HG03095 (cell line): ENCODE measurements at regions not wholly inside any gene's neighbourhood (a gene's known extent, or its start where the extent isn't known, plus 50 kb on each side); places are given as distances from the start of the nearest gene placed in this dataset.

Experiments
- ATAC-seq: cut with Tn5 transposase; IDR thresholded peaks from one replicate; pipeline ENCODE4 v1.9.1; 2021; ENCODE audit warnings: moderate library complexity; ENCODE audit not compliant: unreplicated experiment

DNA sequence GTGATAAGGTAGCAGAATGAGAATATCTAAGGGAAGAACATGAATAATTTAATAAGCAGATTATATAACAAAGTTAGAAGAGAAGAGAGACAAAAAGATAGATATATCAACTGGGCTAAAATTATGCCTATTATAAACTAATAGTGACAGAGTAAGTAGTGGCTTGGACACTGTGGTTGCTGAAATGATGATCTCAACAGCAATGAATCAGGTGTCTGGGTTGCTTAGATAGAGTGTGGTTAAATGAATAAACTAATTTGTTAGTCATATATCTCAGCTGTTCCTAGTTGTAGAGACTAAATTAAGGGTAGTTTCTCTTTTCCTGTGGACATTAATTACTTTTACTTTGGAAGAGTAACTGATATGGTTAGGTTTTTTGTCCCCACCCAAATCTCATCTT lies 1485.4 kb upstream of the CELF4 start:
- no peak for ATAC-seq

DNA sequence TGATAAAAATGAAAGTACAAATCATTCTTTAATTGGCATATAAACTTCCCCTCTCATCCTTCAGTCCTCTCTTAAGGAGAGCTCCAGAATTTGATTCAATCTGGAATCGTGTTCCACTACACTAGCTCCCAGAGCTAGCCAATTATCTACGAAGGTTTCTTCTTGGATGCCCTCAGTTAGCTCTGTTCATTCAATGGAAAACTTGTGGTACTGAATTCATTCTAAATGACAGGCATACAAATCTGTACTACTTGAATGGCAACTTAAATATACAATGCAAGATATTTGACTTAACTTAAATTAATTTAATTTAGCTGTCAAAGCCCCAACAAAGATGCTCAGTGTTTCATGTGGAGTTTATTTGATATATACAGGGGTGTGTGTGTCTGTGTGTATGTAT lies 1474.2 kb upstream of the CELF4 start:
- ATAC-seq: no peak

DNA sequence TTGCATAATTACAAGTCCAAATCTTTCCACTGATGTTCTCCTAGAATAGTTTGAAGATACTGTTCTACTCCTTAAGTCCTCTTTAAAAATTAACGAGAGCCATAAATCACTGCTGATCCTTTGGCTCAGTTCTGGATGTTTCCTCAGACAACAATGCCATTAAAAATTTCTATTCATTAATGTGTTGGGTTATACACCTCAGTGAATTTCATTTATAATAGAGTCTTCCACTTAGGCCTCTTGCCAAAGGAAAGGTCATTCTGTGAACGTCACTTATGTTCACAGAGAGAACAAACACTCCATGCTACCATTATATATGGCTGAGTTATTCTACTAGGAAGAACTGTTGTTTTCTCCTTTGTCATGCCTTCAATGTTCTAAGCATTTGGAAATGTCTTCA lies 1472.3 kb upstream of the CELF4 start:
- no peak for ATAC-seq

DNA sequence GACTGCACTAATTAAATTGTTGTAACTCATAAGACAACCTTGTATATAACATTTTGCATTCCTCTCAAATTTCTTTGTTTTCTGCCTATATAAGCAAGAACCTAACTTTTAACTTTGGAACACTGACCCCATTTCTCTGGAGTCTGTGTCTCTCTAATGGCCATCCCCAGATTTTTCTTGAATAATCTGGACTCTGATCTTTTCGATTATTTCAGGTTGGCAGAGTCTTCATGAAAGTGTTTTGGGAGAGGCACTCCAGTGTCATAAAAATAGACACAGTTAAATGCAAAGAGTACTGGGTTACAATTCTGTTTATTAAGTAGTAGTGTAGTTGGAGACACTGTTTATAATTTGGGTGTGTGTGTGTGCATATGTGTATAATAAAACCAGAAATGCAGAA lies 1467.7 kb upstream of the CELF4 start:
- no peak for ATAC-seq

DNA sequence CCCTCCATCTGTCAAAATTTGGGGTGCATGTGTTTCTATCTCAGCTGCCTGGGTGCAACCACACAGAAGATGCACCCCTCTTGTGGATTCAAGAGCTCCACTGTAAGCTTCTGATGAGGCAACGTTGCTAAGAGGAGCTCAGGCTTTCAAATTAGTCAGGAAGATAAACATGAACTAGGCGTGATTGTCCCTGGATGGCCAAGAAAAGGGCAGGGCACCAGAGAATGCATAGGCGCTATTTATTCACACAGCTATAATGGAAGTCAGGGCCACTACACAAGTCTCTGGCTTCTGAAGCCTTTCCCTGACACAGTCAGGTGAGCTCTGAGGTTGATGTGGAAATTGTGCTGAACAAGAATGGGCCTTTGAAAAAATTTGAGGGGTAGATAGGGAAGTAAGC lies 1466.0 kb upstream of the CELF4 start:
- no peak for ATAC-seq

DNA sequence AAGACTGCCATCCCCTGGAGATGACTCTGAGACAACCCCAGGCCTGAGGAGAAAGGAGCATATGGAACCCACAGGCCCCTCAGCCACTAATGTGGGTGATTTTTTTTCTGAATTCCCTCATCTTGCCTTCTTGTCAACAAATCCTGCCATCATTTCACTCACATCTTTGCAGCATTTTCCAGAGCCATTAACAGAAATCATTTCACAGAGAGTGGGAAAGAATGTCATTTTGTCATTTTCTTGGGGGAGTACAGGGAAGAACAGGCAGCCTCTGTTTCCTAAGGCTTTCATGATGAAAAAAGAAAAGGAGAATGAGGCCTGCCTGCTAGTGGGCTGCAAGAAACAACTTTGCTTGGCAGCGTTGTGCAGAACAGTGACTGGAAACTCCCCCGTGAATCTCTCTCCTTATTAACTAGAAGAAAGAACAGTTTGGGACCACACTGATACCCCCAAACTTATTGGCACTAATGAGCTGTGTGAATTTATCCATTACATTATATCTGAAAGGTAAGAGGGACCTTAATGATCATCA lies 1464.6 kb upstream of the CELF4 start:
- no peak for ATAC-seq

DNA sequence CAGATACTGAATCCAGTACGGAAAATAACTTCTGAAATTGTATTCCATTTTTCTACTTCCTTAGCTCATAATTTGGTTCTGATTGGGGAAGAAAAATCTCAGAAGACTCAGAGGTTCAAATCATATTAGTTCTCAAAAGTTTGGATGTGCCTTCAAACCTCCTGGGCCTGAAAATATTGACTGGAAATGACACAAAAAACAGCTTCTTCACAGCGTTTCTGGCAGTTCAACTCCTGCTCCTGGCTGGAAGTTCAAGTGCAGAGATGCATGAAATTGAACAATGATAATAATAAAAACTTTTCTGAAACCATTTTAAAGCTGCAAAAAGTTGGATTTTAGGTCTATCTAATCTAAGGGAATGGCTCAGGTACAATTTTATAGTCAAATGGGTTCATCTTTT lies 1459.9 kb upstream of the CELF4 start:
- ATAC-seq: no peak

DNA sequence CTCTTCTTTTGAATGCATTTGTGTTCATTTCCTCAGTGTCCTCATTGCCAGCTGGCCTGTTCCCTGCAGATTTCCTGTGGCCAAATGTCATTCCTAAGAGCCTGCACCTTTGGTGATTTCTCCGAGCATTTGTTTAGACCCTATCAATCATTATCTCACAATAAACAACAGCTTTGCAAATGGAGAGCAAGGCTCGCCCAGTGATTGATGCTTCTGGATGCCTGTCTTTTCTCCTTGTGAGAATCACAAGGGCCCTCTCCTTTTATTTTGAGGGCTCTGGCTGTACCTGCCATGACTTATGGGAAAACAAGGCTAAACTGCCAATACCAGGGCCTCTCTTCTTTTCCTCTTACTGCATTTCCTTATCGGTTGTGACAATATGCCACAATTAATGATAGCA lies 1454.4 kb upstream of the CELF4 start:
- ATAC-seq: no peak

DNA sequence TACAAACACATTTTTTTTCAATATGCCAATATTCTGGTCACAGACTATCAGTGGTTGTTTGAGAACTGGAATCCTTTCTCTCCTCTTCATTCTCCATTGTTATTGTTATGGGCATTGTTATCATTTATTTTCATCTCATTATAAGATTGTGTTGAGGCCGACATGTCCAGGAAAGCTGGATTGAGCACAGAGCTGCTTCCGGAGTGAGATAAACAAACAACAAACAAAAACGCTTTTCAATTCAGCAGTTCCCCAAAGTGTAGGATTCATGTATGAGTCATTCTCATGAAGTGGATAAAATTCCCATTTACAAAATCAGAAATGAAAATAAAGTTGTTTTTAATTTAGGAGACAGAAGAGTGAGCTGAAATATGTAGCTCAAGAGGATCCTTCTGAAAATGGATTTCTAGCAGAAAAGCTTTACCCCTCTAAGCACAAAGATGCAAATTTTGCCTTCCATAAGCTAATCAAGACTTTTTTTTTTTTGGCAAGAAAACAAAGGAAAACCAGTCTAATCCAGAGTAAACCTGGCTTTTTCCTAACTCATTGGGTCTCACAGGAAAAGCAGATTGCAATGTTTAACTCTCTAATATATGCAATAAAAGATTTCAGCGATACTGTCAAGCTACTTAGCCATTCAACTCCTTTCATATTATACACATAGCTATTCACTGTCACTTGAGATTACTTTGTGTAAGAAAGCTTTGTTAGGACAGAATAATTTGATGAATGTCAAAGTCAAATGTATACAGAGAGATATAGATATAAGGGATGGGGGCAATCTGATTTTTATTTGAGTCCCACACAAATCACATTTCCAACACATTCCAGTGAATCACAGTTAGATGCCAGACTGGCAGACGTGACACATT lies 1441.7 kb upstream of the CELF4 start:
- ATAC-seq: no peak

DNA sequence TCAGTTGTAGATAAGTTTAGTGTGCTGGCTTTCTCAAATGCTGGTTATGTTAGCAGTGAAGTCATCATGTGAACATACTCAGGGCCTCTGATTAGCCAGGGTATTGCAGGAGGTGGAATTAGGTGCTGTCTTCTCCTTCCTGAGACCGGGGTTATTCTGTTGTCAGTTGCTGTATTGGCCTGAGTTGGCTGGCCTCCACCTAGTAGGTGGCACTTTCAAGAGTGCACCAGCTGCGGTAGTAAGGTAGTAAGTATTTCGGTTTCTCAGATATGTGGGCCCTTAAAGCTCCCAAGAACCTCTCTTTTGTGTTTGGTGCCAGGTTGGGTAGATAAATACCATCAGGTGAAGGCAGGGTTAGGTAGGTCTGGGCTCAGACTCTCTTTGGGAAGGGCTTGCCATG lies 1430.5 kb upstream of the CELF4 start:
- ATAC-seq: no peak

DNA sequence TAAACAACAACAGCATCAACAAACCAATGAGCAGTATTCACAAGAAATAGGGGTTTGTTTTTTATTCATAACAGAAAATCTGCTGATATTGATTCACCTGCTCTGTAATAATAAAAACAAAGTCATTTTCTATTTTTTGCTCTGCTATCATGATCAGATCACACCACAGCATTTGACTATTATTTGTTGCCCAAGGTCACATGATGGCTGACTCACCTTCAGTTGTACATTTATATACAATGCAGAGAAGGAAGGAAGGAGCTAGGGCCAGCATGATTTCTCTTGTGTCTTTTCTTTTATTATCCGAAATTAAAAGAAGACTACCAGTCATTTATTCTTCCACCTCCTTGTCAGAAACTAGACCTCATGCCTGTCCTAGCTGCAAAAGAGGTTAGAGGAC lies 1427.7 kb upstream of the CELF4 start:
- ATAC-seq: no peak

DNA sequence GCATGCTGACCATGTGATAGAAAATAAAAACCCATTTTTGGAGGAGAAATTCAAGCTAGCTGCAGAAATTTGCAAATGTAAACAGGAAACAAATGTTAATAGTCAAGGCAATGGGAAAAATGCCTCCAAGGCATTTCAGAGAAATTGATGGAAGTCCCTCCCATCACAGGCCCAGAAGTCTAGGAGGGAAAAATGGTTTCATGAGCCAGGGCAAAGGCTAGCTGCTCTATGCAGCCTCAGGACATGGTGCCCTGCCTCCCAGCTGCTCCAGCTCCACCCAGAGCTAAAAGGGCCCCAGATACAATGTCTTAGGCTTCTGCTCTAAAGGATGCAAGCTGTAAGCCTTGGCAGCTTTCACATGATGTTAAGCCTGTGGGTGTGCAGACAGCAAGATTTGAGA lies 1419.4 kb upstream of the CELF4 start:
- no peak for ATAC-seq

DNA sequence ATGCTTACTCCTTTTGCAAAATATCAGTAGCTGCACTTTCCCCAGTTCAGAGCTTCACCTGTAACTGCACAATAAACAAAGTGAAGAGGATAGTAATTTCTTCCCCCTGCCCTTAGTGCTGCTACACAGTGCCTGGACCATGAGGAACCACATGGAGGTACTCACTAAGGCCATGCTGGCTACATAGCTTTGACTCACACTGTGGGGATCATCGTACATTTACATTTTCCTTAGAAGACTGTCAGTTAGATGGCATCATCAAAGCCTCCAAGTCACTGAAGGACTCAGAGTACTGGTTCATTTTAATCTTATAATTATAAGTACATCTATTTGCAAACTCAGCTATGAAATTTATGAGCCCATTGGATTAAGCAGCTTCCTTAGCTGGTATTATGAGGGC lies 1416.5 kb upstream of the CELF4 start:
- ATAC-seq: no peak

DNA sequence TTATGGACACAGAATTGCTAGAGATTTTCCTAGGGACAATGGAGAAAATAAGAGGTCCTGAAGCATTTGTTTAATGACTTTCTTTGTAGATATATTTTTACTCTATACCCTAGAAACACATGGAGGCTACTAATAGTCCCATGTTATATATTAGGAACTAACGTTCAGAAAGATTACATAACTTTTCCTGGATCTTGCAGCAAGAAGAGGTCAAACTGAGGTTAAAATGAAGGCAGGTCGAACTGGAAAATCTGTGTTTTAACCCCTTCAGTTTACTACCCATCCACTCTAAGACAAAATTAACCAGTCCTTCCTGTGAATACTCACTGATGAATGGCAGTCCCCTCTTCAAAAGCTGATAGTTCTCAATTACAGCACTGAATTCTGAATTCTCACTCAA lies 1415.8 kb upstream of the CELF4 start:
- ATAC-seq: no peak

DNA sequence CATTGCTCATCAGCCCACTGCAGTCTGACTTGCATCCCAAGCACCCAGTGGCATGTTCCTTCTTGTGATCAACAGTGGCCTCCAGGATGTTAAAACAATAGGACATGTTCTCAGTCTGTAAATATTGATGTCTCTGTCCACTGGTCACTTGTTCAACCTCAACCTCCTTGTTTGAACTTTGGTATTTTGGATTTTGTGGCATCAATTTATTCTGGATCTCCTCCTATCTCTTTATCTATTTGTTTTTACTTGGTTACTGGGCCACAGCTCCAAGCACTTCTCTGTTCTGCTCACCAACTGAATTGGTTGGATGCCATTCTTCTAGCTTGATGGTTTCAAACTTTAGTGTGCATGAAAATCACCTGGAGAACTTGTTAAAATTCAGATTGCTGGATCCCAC lies 1414.8 kb upstream of the CELF4 start:
- ATAC-seq: no peak

DNA sequence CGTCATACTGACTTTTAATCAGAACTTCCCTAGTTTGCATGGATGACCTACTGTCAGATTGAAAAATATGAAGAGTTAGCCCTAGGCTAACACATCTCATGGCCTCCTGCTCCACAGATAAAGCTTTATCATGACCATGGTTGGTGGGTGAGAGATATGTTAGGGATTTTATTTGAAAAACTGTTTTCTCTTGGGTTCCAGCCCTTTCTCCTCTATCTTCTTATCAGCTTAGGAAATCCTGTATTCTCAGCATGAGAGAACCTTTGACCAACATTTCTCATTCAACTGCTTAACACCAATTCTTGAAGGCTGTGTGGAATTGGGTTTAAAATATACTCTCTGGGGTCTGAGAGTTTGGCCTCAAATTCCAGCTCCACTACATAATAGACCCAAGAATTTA lies 1407.0 kb upstream of the CELF4 start:
- no peak for ATAC-seq

DNA sequence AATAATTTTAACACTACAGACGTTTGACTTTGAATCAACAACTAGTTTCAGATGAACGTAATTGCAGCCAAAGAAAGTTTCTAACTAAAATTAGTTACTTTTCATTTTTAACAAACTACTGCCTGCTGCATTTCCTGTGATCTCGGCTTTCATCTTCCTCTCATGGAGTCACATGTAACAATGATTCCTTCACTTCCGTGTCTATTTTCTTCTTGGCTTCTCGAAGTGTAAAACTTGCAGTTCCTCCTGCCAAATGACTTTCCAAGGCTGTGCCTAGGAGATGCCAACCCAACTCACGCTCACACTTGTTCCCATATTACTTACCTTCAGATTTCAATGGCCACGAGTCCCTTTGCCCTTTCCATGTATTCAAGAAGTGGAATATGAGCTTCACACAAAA lies 1406.3 kb upstream of the CELF4 start:
- ATAC-seq: no peak

DNA sequence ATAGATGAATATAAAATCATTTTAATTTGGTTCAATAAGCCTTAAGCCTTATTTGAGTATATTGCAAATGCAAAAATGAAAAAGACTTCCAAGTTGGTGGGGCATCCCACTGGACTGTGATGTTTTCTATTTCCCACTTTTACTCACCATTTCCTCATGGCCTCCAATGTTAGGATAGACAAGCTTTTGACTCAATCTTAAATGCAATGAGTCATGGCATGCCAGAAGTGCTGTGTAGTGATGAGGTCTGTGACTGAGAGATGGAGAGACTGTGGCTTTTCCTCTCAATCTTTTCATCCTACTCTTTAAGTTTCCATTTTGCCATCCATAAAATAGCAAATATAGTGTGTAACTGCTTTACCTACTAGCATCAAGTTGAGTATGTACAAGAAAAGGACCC lies 1401.2 kb upstream of the CELF4 start:
- ATAC-seq: no peak

DNA sequence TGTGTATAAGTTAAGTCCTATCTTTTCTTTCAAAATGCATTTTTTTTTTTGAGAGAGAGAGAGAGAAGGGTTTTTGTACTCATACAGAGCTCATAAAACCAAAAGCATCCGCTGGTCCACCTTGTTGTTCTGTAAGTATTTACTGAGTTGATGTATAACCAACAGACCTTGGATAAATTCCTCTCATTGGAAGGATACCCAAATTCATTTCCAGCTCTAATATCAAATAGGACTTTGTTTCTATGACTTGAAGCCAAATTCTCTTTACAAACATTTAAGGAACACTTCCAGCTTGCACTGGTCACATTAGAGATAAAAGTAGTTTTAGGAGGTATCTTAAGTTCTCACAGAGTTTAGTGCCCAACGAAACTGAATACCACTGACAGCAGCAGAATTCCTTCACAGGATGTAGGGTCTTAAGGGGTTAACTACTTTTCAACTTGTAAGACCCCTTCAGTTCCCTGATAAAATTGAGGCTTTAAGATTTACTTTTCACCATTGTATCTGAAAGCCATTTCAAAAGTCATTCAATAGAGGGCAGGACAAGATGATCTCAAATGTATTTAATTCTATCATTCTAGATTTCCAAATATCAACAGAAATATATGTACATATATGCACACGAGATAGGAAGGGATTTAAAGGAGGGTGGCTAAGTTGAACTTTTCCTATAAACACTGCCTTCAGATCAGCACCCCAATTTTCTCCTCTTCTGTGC lies 1398.5 kb upstream of the CELF4 start:
- ATAC-seq: no peak

DNA sequence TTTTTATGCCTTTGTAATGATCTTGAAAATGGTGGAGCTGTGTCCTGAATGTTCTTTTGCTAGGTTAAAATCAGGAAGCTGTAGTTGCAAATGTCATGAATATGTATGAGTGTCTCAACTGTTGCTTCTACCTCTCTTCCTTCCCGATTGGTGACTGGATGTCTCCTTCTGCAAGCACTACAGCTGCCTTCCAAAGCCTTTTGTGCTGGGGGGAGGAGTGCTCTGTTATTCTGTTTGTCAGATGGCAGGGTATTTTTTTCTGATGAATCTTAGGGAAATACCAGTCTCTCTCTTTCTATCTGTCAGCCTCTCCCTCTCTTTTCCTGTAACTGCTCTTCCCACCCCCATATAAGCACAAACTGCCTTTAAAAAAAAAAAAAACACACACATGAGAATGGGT lies 1396.3 kb upstream of the CELF4 start:
- no peak for ATAC-seq

DNA sequence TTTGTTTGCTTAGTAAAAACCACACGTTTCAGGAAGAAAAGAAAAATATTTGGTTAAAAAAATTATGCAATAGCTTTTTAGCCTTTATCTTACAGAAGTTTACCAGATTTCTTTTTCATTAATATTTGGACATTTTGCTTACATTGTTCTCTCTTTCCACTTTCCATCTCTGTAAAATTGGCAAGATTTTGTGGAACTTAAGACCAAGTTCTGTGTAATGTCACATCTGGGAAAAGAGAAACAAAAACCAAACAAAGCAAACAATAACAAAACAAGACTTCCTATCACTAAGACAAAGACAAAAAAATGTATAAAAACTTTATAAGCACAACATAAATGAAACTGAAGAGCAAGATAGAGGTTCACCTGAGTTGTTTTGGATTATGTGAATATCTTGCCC lies 1392.1 kb upstream of the CELF4 start:
- ATAC-seq: no peak

DNA sequence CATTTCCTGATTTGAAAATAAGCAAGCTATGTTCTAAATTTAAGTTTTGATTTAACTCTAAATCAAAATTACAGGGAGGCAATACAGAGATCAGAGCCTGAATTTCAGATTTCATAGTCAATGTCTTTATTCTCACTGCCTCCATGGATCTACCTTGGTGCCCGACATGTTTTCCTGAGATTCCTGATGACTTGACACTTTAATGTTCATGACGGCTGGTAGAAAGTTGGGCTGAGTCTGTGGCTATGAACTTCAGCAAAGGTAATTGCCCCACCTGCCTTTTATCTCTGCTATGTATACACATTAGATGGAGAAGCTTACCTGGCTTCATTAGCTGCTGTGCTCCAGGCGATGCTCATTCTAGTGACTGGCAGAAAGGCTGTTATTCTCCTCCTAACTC lies 1390.5 kb upstream of the CELF4 start:
- ATAC-seq: no peak
